Activated T-helper 1 cell treated with anti-CD3 and anti-CD28 coated beads, Interleukin-12 subunit alpha, Interleukin-12 subunit beta, Interleukin-2, Interleukin-4 antibody, amounts not matched to agents 30 ng/mL and 10 ng/mL and 1 ng/mL, durations not matched to agents 14 hours and 24 hours and 36 hours (primary cell): ENCODE measurements at regions not wholly inside any gene's neighbourhood (a gene's known extent, or its start where the extent isn't known, plus 50 kb on each side); places are given as distances from the start of the nearest gene placed in this dataset.

Experiments used
- DNase-seq: peaks from one replicate; pipeline ENCODE4 v3.0.0; 2021; ENCODE audit warnings: low spot score
- H3K27ac Mint-ChIP-seq: one replicate; pipeline ENCODE4 v1.8.0; 2021; ENCODE audit warnings: mild to moderate bottlenecking, mixed read lengths
- H3K27me3 Mint-ChIP-seq: one replicate; pipeline ENCODE4 v1.8.0; 2022; ENCODE audit warnings: mild to moderate bottlenecking, moderate library complexity, mixed read lengths; ENCODE audit not compliant: insufficient read depth
- H3K36me3 Mint-ChIP-seq: one replicate; pipeline ENCODE4 v1.8.0; 2021; ENCODE audit warnings: low read depth, mixed read lengths
- H3K4me1 Mint-ChIP-seq: one replicate; pipeline ENCODE4 v1.8.0; 2021; ENCODE audit warnings: low read depth, mixed read lengths
- H3K4me3 Mint-ChIP-seq: one replicate; pipeline ENCODE4 v1.8.0; 2021; ENCODE audit warnings: mild to moderate bottlenecking, moderate library complexity, mixed read lengths
- H3K9me3 Mint-ChIP-seq: one replicate; pipeline ENCODE4 v1.8.0; 2021; ENCODE audit warnings: mixed read lengths
- intact Hi-C: fragments of 100-400 bp; cut with micrococcal nuclease; formaldehyde crosslinking; loops from one replicate; pipeline ENCODE4 v1.15.1; 2024

- intact Hi-C loops: loop anchor here (10.0 kb wide), 2 partner anchors 1377 to 1693 kb away; partner anchors contain the start of gene FAM117B
- Mint-ChIP-seq H3K4me3 (no peak overlapping the region), H3K4me1 (peaks cover 85% of the 10 kb centered on the region), H3K9me3 (peaks cover 35% of the 10 kb centered on the region), H3K27ac (no peak overlapping the region), H3K36me3 (peaks cover 20% of the 10 kb centered on the region), H3K27me3 (no peaks in the 10 kb centered on the region)
- DNase-seq: no peak
Measured at GRCh38 chr2:204012072-204012653, 75.6 kb downstream of the ICOS start.

- Mint-ChIP-seq H3K9me3 (peaks cover 42% of the 10 kb centered on the region), H3K4me1 (peaks cover 90% of the 10 kb centered on the region), H3K27me3 (no peaks in the 10 kb centered on the region), H3K4me3 (peak overlapping the region; percentile 27), H3K27ac (peak overlapping the region; percentile 73), H3K36me3 (peaks cover 17% of the 10 kb centered on the region)
- DNase-seq: no peak
- intact Hi-C loops: loop anchor here (1.0 to 10.0 kb wide), 9 partner anchors 10 to 1690 kb away; partner anchors contain the start of gene FAM117B
Measured at GRCh38 chr2:204015118-204015843, 78.7 kb downstream of the ICOS start.

- Mint-ChIP-seq H3K27ac (peak overlapping the region; percentile 67), H3K27me3 (no peaks in the 10 kb centered on the region), H3K9me3 (peaks cover 42% of the 10 kb centered on the region), H3K4me3 (no peak overlapping the region), H3K36me3 (peaks cover 17% of the 10 kb centered on the region), H3K4me1 (peaks cover 88% of the 10 kb centered on the region)
- no peak for DNase-seq
- intact Hi-C loops: loop anchor here (1.0 to 10.0 kb wide), 16 partner anchors 9 to 1686 kb away; partner anchors contain the start of gene FAM117B
Measured at GRCh38 chr2:204018717-204019116, 82.2 kb downstream of the ICOS start.

DNA sequence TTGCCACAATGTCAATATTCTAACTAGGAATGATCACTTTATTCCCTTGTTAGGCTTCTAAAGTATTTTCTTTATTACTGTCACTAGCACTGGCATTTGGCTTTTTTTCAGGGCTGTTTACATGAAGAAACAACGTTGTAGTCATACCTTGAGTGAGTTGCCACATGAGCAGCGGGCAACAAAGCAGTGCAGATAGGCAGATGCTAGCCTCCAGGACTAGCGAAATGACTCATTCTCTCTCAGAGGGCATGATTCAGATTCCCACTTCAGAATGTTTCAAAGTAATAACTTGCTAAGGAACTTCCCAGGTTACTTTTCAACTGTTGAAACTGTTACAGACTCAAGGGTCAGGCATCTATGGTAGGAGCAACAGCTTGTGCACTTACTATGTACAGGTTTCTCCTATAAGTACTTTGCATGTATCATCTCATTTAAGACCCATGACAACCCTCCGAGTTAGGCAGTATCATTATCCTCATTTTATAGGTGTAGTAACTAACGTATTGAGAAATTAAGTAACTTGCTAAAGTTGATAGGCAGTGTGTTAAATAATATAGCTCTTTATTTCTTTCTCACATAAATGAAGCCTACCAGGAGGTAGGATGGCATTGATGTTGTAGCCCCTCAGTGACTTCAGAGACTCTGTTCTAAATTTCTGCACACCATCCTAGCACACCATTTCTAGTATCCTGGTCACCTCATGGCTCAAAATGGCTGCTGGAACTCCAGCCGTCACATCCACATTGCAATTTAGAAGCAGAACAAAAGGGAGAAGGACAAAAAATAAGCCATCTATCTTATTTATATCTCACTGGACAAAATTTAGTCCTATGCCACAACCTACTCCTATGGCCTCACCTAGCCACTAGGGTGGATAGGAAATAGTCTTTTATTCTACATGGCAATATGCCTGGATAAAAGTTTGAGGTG, 83.3 kb downstream of the ICOS start:
- Mint-ChIP-seq H3K9me3 (peaks cover 34% of the 10 kb centered on the region), H3K4me1 (peaks cover 89% of the 10 kb centered on the region), H3K27ac (peak overlapping the region; percentile 85), H3K27me3 (no peaks in the 10 kb centered on the region), H3K36me3 (peaks cover 17% of the 10 kb centered on the region), H3K4me3 (peak overlapping the region; percentile 45)
- peak; percentile 49 for DNase-seq
- intact Hi-C loops: loop anchor here (1.0 to 10.0 kb wide), 17 partner anchors 7 to 1685 kb away; partner anchors contain the start of gene FAM117B

GRCh38 chr2:204021290-204022081, 84.9 kb downstream of the ICOS start:
- H3K4me1 Mint-ChIP-seq: peaks cover 86% of the 10 kb centered on the region
- DNase-seq: no peak
- H3K27me3 Mint-ChIP-seq: no peaks in the 10 kb centered on the region
- no peak overlapping the region for H3K4me3 Mint-ChIP-seq
- peaks cover 27% of the 10 kb centered on the region for H3K9me3 Mint-ChIP-seq
- intact Hi-C loops: loop anchor here (5.0 kb wide), 1 partner anchor 951 kb away; no protein-coding TSS in a partner anchor
- peak overlapping the region; percentile 36 for H3K27ac Mint-ChIP-seq
- H3K36me3 Mint-ChIP-seq: peaks cover 15% of the 10 kb centered on the region

GRCh38 chr2:204022550-204022949, 86.0 kb downstream of the ICOS start:
- peaks cover 20% of the 10 kb centered on the region for H3K9me3 Mint-ChIP-seq
- H3K4me3 Mint-ChIP-seq: no peak overlapping the region
- no peaks in the 10 kb centered on the region for H3K27me3 Mint-ChIP-seq
- intact Hi-C loops: loop anchor here (5.0 kb wide), 1 partner anchor 950 kb away; no protein-coding TSS in a partner anchor
- H3K27ac Mint-ChIP-seq: peak overlapping the region; percentile 75
- H3K36me3 Mint-ChIP-seq: peaks cover 13% of the 10 kb centered on the region
- H3K4me1 Mint-ChIP-seq: peaks cover 87% of the 10 kb centered on the region
- no peak for DNase-seq

- peaks cover 7% of the 10 kb centered on the region for H3K36me3 Mint-ChIP-seq
- intact Hi-C loops: loop anchor here (5.0 kb wide), 1 partner anchor 949 kb away; no protein-coding TSS in a partner anchor
- no peak for DNase-seq
- peaks cover 15% of the 10 kb centered on the region for H3K9me3 Mint-ChIP-seq
- H3K27ac Mint-ChIP-seq: peak overlapping the region; percentile 75
- H3K27me3 Mint-ChIP-seq: no peaks in the 10 kb centered on the region
- H3K4me1 Mint-ChIP-seq: peaks cover 84% of the 10 kb centered on the region
- H3K4me3 Mint-ChIP-seq: no peak overlapping the region
Measured at GRCh38 chr2:204023088-204023487, 86.5 kb downstream of the ICOS start.

GRCh38 chr2:204024503-204024902, 87.9 kb downstream of the ICOS start:
- Mint-ChIP-seq H3K9me3 (peaks cover 13% of the 10 kb centered on the region), H3K27ac (peak overlapping the region; percentile 32), H3K36me3 (no peaks in the 10 kb centered on the region), H3K4me3 (no peak overlapping the region), H3K4me1 (peaks cover 75% of the 10 kb centered on the region), H3K27me3 (no peaks in the 10 kb centered on the region)
- no peak for DNase-seq
- intact Hi-C loops: loop anchor here (1.0 to 5.0 kb wide), 5 partner anchors 80 to 948 kb away; no protein-coding TSS in a partner anchor

DNA sequence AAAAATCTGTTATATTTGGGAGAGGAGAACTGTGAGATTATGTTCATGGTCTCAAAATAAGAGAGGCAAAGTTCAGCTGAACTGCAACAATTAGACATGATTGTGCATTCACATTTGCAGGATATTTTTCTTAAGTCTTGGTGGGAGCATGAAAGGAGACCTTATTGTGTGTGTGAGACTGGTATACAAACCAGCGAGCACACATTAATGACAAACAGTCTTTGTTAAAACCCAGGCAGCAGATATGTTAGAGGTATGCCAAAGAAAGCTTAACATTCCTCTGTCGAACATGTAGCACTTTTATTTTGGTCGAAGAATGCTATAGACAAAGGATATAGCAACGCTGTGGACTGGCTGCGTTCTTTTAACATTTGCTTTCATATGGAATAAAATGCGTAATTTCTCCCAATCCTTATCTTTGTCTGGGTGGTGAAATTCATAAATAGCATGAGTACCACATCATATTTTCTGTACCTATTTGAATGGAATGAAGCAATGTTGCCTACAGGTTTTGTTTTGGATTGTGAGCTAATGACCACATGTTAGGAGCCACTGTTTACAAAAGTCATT, 88.4 kb downstream of the ICOS start:
- intact Hi-C loops: loop anchor here (1.0 to 5.0 kb wide), 6 partner anchors 79 to 1657 kb away; partner anchors contain the start of gene NRP2
- H3K4me3 Mint-ChIP-seq: no peak overlapping the region
- H3K9me3 Mint-ChIP-seq: peaks cover 14% of the 10 kb centered on the region
- H3K27me3 Mint-ChIP-seq: no peaks in the 10 kb centered on the region
- H3K27ac Mint-ChIP-seq: no peak overlapping the region
- H3K4me1 Mint-ChIP-seq: peaks cover 71% of the 10 kb centered on the region
- DNase-seq: no peak
- no peaks in the 10 kb centered on the region for H3K36me3 Mint-ChIP-seq

DNA sequence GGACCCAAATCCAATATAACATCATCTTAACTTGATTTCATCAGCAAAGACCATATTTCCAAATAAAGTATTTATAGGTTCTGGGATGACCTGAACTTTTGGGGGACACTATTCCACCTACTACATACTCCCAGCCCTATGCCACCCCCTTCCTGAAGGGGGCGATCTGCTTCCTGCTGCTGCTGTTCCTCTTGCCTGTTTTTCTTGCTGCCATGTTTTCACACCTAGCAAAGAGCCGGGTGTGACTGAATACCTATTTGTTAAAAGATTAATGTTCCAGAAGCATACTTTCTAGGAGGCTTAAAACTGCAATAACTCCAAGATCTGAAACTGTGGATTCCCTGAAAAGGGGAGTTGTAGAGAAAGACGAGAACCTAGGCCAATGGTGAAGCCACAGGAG, 89.7 kb downstream of the ICOS start:
- Mint-ChIP-seq H3K9me3 (peaks cover 14% of the 10 kb centered on the region), H3K36me3 (no peaks in the 10 kb centered on the region), H3K4me1 (peaks cover 64% of the 10 kb centered on the region), H3K4me3 (no peak overlapping the region), H3K27me3 (no peaks in the 10 kb centered on the region), H3K27ac (peak overlapping the region; percentile 79)
- DNase-seq: no peak
- intact Hi-C loops: loop anchor here (2.0 to 5.0 kb wide), 2 partner anchors 47 to 1656 kb away; partner anchors contain the start of gene NRP2

DNA sequence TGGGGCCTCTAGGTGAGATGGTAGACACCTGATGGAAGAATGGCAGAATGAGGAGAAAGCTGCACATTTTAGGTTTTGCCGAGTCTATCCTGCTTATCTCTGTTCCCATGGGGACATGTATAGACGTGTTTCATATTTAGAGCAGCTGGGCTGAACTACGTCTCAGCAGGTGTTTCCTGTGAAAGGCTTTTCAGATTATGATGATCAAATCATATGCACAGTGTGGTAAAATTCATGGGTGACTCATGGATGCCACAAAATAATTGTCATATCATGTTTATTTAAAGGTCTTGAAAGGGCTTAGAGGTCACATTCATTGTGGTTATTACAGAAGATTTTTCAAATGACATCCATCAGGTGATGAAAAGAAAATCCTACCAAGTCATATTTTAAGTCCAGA, 90.5 kb downstream of the ICOS start:
- Mint-ChIP-seq H3K4me1 (peaks cover 59% of the 10 kb centered on the region), H3K9me3 (peaks cover 14% of the 10 kb centered on the region), H3K4me3 (no peak overlapping the region), H3K27me3 (no peaks in the 10 kb centered on the region), H3K36me3 (no peaks in the 10 kb centered on the region), H3K27ac (peak overlapping the region; percentile 79)
- peak; percentile 33 for DNase-seq
- intact Hi-C loops: loop anchor here (1.0 to 5.0 kb wide), 4 partner anchors 8 to 1655 kb away; partner anchors contain the start of gene NRP2
